Suprapubic skin (tissue), 4 donors: ENCODE measurements at regions not wholly inside any gene's neighbourhood (a gene's known extent, or its start where the extent isn't known, plus 50 kb on each side); places are given as distances from the start of the nearest gene placed in this dataset.
A peak's percentile ranks its signal among the peaks of the same experiment; 100 is the strongest.

ENCODE experiments used
- DNase-seq, 2 donors: peaks; one replicate each; pipeline ENCODE4 v3.0.0-alpha.2; 2019; ENCODE audit warnings: low spot score in 2 of 2
- H3K27ac ChIP-seq: fragments of 200-600 bp; sonication (generic); one replicate; pipeline ENCODE4 v1.5.1; 2019
- H3K27me3 ChIP-seq: fragments of 200-600 bp; sonication (generic); one replicate; pipeline ENCODE4 v1.5.1; 2019
- H3K36me3 ChIP-seq: fragments of 200-600 bp; sonication (generic); one replicate; pipeline ENCODE4 v1.5.1; 2019
- H3K4me1 ChIP-seq: fragments of 200-600 bp; sonication (generic); one replicate; pipeline ENCODE4 v1.5.1; 2019
- H3K4me3 ChIP-seq: fragments of 200-600 bp; sonication (generic); one replicate; pipeline ENCODE4 v1.5.1; 2019; ENCODE audit warnings: mild to moderate bottlenecking
- H3K9me3 ChIP-seq: fragments of 200-600 bp; sonication (generic); one replicate; pipeline ENCODE4 v1.5.1; 2019
- CTCF ChIP-seq, 2 donors: fragments of 200-600 bp in 1 of 2; fragments of 450-650 bp in 1 of 2; sonication (generic) in 1 of 2; IDR thresholded peaks; one replicate each; pipeline ENCODE4 v1.5.1; 2016 to 2019; ENCODE audit warnings: antibody characterized with exemption in 2 of 2, mild to moderate bottlenecking in 1 of 2, moderate library complexity in 1 of 2
- EP300 ChIP-seq: sonication (generic); formaldehyde crosslinking; IDR thresholded peaks from one replicate; pipeline ENCODE4 v1.6.1; 2017; ENCODE audit warnings: antibody characterized with exemption
- POLR2A ChIP-seq, 2 donors: fragments of 450-650 bp; IDR thresholded peaks; one replicate each; pipeline ENCODE4 v1.6.1; 2017; ENCODE audit warnings: antibody characterized with exemption in 2 of 2, mild to moderate bottlenecking in 2 of 2, moderate library complexity in 2 of 2
- POLR2AphosphoS5 ChIP-seq, 3 donors: sonication (generic); formaldehyde crosslinking; IDR thresholded peaks; one replicate each; pipeline ENCODE4 v1.6.1; 2017; ENCODE audit warnings: antibody characterized with exemption in 3 of 3
- WGBS: methylation state at CpG from one replicate; pipeline ENCODE4 v1.1.5; 2018; 5-methylcytosine and 5-hydroxymethylcytosine counted together

DNA sequence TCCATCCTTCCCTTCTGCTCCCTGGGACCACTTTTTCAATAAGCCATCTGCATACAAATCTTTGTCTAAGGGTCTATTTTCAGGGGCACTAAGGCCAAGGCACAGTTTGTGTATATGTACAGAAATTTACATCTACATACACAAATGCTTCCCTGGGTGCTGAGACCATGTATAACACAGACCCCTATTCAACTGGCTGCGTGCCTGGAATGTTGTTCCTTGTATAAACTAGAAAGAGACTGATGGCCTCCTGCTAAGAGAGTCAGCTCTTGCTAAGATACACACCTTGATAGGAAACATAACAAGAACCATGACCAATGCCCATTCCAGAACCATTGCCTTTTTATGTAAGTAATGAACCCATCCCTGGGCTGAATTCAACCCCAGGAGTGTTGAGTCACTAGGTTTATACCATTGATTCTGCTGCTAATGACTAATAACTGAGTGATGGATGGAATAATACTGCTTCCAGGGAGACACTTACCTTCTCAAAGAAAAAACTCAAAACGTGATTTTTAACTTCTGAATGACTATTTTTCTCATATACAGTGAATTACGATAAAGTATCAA is 290.7 kb downstream of the FGFR2 start:
- TF ChIP-seq POLR2AphosphoS5 (IDR thresholded peaks at IDR 0.05) (no peak), EP300 (no peak), POLR2A (IDR thresholded peaks at IDR 0.05) (no peak)
- Histone ChIP-seq H3K27me3 (no peaks in the 10 kb centered on the region), H3K4me3 (no peak overlapping the region), H3K4me1 (peaks cover 1% of the 10 kb centered on the region), H3K36me3 (no peaks in the 10 kb centered on the region), H3K27ac (no peak overlapping the region), H3K9me3 (no peaks in the 10 kb centered on the region)
- no peak for DNase-seq
- WGBS: 80% methylated on average over 3 of the region's 3 CpGs

GRCh38 chr10:121308020-121308419 is 290.2 kb downstream of the FGFR2 start:
- TF ChIP-seq POLR2A (IDR thresholded peaks at IDR 0.05) (no peak), CTCF (IDR thresholded peaks at IDR 0.05) (no peak), EP300 (no peak), POLR2AphosphoS5 (IDR thresholded peaks at IDR 0.05) (no peak)
- Histone ChIP-seq H3K27ac (no peak overlapping the region), H3K4me1 (peaks cover 7% of the 10 kb centered on the region), H3K27me3 (no peaks in the 10 kb centered on the region), H3K4me3 (no peak overlapping the region), H3K9me3 (no peaks in the 10 kb centered on the region), H3K36me3 (no peaks in the 10 kb centered on the region)
- no peak for DNase-seq
- 75% methylated on average over 1 of the region's 1 CpG for WGBS

DNA sequence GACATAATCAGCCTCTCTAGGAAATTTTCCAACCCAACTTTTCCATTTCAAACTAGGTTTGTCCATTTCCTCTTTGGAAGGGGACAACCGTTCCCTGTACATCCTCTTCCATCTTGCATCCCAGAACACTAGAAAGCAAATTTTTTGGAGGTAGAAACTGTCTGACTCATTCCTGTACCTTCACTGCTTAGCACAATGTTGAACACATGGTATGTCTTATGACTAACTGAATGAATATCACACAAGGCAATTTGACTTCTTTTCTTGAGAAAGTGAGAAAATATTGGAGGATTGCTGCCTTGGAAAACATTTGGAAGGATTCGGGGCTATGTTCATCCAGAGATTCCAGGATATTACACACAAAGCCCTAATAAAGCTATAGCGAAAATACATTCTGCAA is 289.1 kb downstream of the FGFR2 start:
- no peak for DNase-seq
- H3K9me3 ChIP-seq: no peaks in the 10 kb centered on the region
- H3K4me1 ChIP-seq: peaks cover 12% of the 10 kb centered on the region
- H3K27ac ChIP-seq: no peak overlapping the region
- no peak overlapping the region for H3K4me3 ChIP-seq
- TF ChIP-seq EP300 (no peak), CTCF (IDR thresholded peaks at IDR 0.05) (no peak), POLR2AphosphoS5 (IDR thresholded peaks at IDR 0.05) (no peak)
- H3K27me3 ChIP-seq: no peaks in the 10 kb centered on the region
- WGBS: 66% methylated on average over 3 of the region's 3 CpGs
- no peaks in the 10 kb centered on the region for H3K36me3 ChIP-seq

DNA sequence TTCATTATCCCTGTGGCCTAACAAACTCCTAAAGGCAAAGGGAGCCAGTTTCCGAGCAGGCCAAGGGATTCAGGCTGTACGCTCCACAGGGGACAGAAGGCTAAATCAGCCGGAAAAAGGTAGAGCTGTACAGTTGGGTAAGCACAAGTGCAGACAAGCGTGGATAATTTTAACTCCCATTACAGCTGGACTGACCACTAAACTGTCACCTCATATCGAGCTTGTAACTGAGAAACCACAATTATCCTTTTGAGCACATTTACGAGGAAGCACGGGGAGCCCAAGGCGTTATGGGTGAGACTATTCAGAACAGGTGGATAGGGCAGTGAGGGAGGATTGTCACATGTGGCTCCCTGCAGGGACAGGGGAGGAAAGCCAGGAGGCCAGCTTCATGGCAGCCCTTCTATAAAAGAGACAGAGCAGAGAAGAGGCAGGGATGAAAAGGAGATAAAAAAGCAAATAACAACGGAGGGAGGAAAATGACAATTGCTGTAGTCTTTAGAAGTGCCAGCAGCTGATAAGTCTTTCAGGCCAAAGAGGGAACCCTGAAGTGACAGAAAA is 288.0 kb downstream of the FGFR2 start:
- TF ChIP-seq EP300: no peak
- TF ChIP-seq CTCF (IDR thresholded peaks at IDR 0.05): no peak
- no peak for TF ChIP-seq POLR2AphosphoS5 (IDR thresholded peaks at IDR 0.05)
- no peak for TF ChIP-seq POLR2A (IDR thresholded peaks at IDR 0.05)
- H3K27ac ChIP-seq: no peak overlapping the region
- H3K36me3 ChIP-seq: no peaks in the 10 kb centered on the region
- 43% methylated on average over 9 of the region's 9 CpGs for WGBS
- no peak overlapping the region for H3K4me3 ChIP-seq
- no peak for DNase-seq
- no peaks in the 10 kb centered on the region for H3K27me3 ChIP-seq
- H3K4me1 ChIP-seq: peaks cover 12% of the 10 kb centered on the region
- H3K9me3 ChIP-seq: no peaks in the 10 kb centered on the region

DNA sequence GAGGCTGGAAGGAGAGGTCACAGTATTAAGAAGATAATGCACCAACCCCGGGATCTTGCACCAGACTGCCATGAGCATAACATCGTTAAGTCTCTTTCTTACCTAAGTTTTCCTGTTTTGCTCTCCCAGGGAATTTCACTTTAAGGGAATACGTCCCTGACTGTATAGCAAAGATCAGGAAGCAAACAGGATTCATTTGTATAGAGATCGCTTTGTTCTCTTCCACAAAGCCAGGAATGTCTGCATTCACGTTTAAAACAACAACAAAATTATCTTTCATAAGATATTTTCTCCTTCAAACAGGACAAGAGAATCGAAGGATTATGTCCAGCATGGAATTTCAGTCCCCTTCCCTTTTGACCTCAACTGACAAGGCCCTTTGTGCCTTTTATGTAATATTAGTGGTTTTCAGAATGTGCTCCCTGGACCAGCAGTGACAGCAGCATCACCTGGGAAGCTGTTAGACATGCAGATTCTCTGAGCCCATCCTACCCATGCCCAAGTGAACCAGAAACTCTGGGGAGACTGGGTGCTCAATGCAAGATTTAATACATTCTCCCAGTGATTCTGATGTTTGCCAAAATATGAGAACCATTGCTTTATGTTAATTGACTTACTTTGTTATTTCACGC is 286.3 kb downstream of the FGFR2 start:
- TF ChIP-seq EP300 (no peak), CTCF (IDR thresholded peaks at IDR 0.05) (no peak), POLR2A (IDR thresholded peaks at IDR 0.05) (no peak), POLR2AphosphoS5 (IDR thresholded peaks at IDR 0.05) (no peak)
- no peaks in the 10 kb centered on the region for H3K27me3 ChIP-seq
- H3K36me3 ChIP-seq: no peaks in the 10 kb centered on the region

More for the DNA sequence above, 286.3 kb downstream of the FGFR2 start:
- Histone ChIP-seq H3K4me3 (no peak overlapping the region), H3K4me1 (peaks cover 12% of the 10 kb centered on the region), H3K9me3 (no peaks in the 10 kb centered on the region), H3K27ac (peak overlapping the region; percentile 2)
- no peak for DNase-seq
- 50% methylated on average over 7 of the region's 7 CpGs for WGBS
